Small intestine (tissue), 7 donors: ENCODE measurements at regions not wholly inside any gene's neighbourhood (a gene's known extent, or its start where the extent isn't known, plus 50 kb on each side); places are given as distances from the start of the nearest gene placed in this dataset.
"Not testable (repeated sequence)": the region's sequence is repeated elsewhere in the genome, so short reads cannot be mapped to it uniquely, and the experiment has no call there.

Source experiments
- DNase-seq, 2 donors: peaks; one replicate each; pipeline versions ENCODE4 v3.0.0 to v3.0.0-alpha.2; 2013
- FAIRE-seq: peaks from 2 replicates; lab custom pipeline; 2012; peaks lifted over from hg19 to GRCh38; lab: Jason Lieb, UNC
- H3K27ac ChIP-seq, 3 donors: one replicate each; pipeline ENCODE4 v1.5.1; 2013; ENCODE audit warnings: low read length in 2 of 3, mild to moderate bottlenecking in 2 of 3, control low read depth in 1 of 3, inconsistent platforms in 1 of 3, low read depth in 1 of 3, moderate library complexity in 1 of 3
- H3K27me3 ChIP-seq, 3 donors: one replicate each; pipeline ENCODE4 v1.6.1; 2013; ENCODE audit warnings: low read length in 3 of 3, inconsistent platforms in 1 of 3; ENCODE audit not compliant: control insufficient read depth in 3 of 3, insufficient read depth in 3 of 3
- H3K36me3 ChIP-seq, 3 donors: one replicate each; pipeline ENCODE4 v1.6.1; 2013; ENCODE audit warnings: low read length in 3 of 3, inconsistent platforms in 1 of 3, low read depth in 1 of 3, mild to moderate bottlenecking in 1 of 3, moderate library complexity in 1 of 3; ENCODE audit not compliant: control insufficient read depth in 3 of 3, insufficient read depth in 2 of 3
- H3K4me1 ChIP-seq, 3 donors: one replicate each; pipeline ENCODE4 v1.6.1; 2013; ENCODE audit warnings: low read length in 2 of 3, inconsistent platforms in 1 of 3, low read depth in 1 of 3, mild to moderate bottlenecking in 1 of 3, moderate library complexity in 1 of 3; ENCODE audit not compliant: control insufficient read depth in 3 of 3, insufficient read depth in 2 of 3
- H3K4me3 ChIP-seq, 3 donors: one replicate each; pipeline ENCODE4 v1.5.1; 2013; ENCODE audit warnings: low read length in 3 of 3, control low read depth in 1 of 3, inconsistent platforms in 1 of 3, low read depth in 1 of 3, mild to moderate bottlenecking in 1 of 3, moderate library complexity in 1 of 3
- H3K9me3 ChIP-seq, 2 donors: one replicate each; pipeline ENCODE4 v1.6.1; 2013; ENCODE audit warnings: low read depth in 1 of 2, low read length in 1 of 2; ENCODE audit not compliant: control insufficient read depth in 2 of 2, insufficient read depth in 1 of 2
- WGBS, 3 donors: extraction: QIAGEN DNeasy Blood & Tissue Kit; methylation state at CpG; one replicate each; pipeline ENCODE4 v1.1.7; 2013; 5-methylcytosine and 5-hydroxymethylcytosine counted together
- donor health status: healthy with polysubstance abuse.
- donor health status: control.
- donor health status: control.
- donor health status: Bipolar disorder and iron deficiency.
- donor health status: healthy.

DNA sequence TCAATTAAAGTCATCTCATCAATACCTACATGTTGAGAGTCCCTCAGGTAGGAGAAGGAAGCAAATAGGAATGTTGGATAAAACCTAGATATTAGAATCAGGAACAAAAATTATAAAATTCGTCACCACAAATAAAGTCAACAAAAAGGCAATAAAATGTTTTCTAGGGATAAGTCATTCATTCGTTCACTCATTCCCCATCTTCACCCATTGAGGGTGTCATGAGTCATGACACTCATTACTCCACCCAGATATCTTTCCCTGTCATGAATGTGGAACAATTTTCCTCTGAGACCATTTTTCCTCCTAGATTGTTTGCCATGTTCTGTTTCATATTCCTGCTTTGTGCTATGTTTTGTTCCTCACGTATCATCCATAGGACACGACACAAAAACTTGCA, 50.9 kb upstream of the OLIG3 start:
- FAIRE-seq: no peak
- WGBS, 3 donors: 78 to 85% (median 84%) methylated on average over 4 of the region's 4 CpGs
- no peaks in the 10 kb centered on the region for H3K36me3 ChIP-seq
- H3K9me3 ChIP-seq: no peaks in the 10 kb centered on the region
- H3K4me1 ChIP-seq: no peaks in the 10 kb centered on the region
- H3K27me3 ChIP-seq: no peaks in the 10 kb centered on the region
- H3K27ac ChIP-seq: no peak overlapping the region
- DNase-seq: no peak
- no peak overlapping the region for H3K4me3 ChIP-seq

GRCh38 chr6:137547186-137547585, 53.0 kb upstream of the OLIG3 start:
- FAIRE-seq: no peak
- Histone ChIP-seq H3K9me3 (no peaks in the 10 kb centered on the region), H3K36me3 (no peaks in the 10 kb centered on the region), H3K27ac (no peak overlapping the region), H3K27me3 (peaks cover 0 to 4% (median 0%) of the 10 kb centered on the region in 3 donors), H3K4me1 (no peaks in the 10 kb centered on the region), H3K4me3 (no peak overlapping the region)
- no peak for DNase-seq
- 77 to 86% (median 80%) methylated on average over 1 of the region's 1 CpG for WGBS, 3 donors

DNA sequence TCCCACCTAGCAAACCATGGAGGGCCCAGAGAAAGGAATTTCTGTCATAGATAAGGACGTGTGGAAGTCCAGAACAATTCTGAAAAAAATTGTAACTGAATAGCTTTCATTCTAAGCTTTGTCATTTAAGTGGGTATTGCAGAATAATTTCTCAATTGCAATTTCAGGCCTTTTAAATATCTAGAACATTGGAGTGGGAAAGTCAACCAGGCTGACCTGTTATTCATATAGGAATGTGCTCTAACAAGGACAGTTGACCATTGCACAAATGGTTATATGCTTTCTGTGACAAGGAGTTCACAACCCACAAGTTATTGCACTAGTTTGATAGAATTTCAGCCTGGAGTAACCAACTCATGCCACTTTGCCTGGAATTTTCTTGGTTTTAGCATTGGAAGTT, 53.4 kb upstream of the OLIG3 start:
- Histone ChIP-seq H3K36me3 (no peaks in the 10 kb centered on the region), H3K4me1 (no peaks in the 10 kb centered on the region), H3K27ac (no peak overlapping the region), H3K27me3 (peaks cover 0 to 4% (median 0%) of the 10 kb centered on the region in 3 donors), H3K9me3 (no peaks in the 10 kb centered on the region), H3K4me3 (no peak overlapping the region)
- FAIRE-seq (no peak), DNase-seq (no peak)
- WGBS, 3 donors: 48 to 66% (median 62%) methylated on average over 1 of the region's 1 CpG

DNA sequence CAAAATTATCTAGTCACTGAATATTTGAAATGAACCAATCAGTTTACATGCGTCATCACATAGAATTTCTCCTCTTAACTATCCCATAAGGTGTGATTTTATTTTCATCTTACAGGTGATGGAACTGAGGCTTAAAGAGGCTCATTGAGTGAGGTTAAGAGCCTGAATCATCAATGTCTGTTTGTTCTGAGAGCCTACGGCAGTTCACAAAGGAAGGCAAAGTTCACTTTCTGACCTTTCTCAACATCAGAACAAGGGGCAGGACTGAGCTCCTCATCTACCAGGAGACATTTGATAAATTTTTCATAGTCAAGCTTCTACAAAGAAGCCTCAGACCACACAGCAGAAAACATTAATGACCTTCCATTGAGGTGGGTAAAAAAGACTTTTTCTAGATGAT, 54.9 kb upstream of the OLIG3 start:
- H3K27me3 ChIP-seq: peaks cover 0 to 4% (median 0%) of the 10 kb centered on the region in 3 donors
- H3K4me1 ChIP-seq: no peaks in the 10 kb centered on the region
- WGBS, 3 donors: 51 to 68% (median 60%) methylated on average over 2 of the region's 2 CpGs
- no peaks in the 10 kb centered on the region for H3K36me3 ChIP-seq
- DNase-seq (peak in 1 of 2 donors; percentile 12), FAIRE-seq (no peak)
- H3K27ac ChIP-seq: no peak overlapping the region
- H3K9me3 ChIP-seq: no peaks in the 10 kb centered on the region
- no peak overlapping the region for H3K4me3 ChIP-seq

DNA sequence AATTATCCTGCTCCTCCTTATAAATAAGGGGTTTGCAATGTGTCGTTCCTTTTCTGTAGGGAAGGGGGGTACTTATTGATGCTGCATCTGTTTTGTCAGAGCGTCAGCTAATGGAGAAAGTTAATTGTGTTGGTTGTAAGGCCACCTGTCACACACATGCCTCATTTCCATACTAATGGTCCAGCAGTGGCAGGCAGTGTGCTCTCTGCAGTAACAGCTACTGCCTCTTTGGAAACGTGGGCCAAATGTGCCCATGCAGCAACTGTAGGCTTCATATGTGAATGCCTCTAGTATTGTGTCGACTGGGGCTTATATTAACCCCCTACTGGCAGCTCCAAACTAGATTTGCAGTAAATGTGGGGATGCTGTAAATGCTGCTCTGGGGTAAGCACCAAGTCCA, 56.3 kb upstream of the OLIG3 start:
- Histone ChIP-seq H3K27ac (no peak overlapping the region), H3K4me3 (no peak overlapping the region), H3K9me3 (no peaks in the 10 kb centered on the region), H3K4me1 (no peaks in the 10 kb centered on the region), H3K27me3 (peaks cover 0 to 4% (median 0%) of the 10 kb centered on the region in 3 donors), H3K36me3 (no peaks in the 10 kb centered on the region)
- WGBS, 3 donors: 59 to 72% (median 70%) methylated on average over 4 of the region's 4 CpGs
- FAIRE-seq (no peak), DNase-seq (no peak)

DNA sequence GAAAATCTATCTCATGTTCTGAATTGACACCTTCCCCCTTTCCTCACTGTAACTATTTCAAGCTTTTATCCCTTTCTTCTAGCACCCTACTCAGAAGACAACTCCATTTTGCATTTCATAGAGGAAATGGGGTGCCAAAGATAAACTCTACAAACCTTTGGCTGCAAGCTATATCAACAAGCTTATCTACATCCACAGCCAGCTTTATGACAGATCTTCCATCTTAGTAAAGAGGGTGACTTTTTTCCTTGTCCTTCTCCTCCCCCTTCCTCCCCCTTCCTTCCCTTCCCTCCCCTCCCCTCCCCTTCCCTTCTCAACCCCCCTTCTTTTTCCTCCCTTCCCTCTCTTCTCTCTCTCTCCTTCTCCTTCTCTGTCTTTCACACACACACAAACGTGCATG, 58.0 kb upstream of the OLIG3 start:
- peaks cover 0 to 4% (median 0%) of the 10 kb centered on the region in 3 donors for H3K27me3 ChIP-seq
- H3K27ac ChIP-seq: no peak overlapping the region
- WGBS, 3 donors: 63 to 71% (median 68%) methylated on average over 1 of the region's 1 CpG
- DNase-seq (no peak), FAIRE-seq (no peak)
- H3K4me1 ChIP-seq: no peaks in the 10 kb centered on the region
- H3K9me3 ChIP-seq: no peaks in the 10 kb centered on the region
- H3K4me3 ChIP-seq: no peak overlapping the region
- no peaks in the 10 kb centered on the region for H3K36me3 ChIP-seq

DNA sequence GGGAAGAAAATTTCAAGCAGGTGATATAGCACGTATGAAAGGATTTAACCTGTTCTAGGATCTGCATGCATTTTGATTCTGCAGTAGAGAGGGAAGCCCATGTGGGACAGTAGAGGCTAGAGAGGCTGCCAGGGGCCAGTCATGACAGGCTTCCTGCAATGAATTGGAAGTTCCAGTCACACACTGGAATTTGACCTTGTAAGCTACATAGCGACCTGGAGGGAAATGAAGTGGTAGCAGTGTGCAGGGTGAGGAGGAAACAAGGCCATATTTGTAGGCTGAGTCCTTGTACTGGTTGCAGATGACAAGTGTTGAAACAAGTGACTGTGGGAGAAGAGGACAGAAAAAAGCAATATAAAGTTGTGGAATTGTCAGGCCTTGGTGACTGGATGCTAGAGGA, 58.6 kb upstream of the OLIG3 start:
- DNase-seq (peak in 1 of 2 donors; percentile 25), FAIRE-seq (no peak)
- H3K36me3 ChIP-seq: no peaks in the 10 kb centered on the region
- 46 to 69% (median 52%) methylated on average over 2 of the region's 2 CpGs for WGBS, 3 donors
- H3K27ac ChIP-seq: no peak overlapping the region
- no peaks in the 10 kb centered on the region for H3K9me3 ChIP-seq
- H3K27me3 ChIP-seq: peaks cover 0 to 4% (median 0%) of the 10 kb centered on the region in 3 donors
- no peaks in the 10 kb centered on the region for H3K4me1 ChIP-seq
- no peak overlapping the region for H3K4me3 ChIP-seq

DNA sequence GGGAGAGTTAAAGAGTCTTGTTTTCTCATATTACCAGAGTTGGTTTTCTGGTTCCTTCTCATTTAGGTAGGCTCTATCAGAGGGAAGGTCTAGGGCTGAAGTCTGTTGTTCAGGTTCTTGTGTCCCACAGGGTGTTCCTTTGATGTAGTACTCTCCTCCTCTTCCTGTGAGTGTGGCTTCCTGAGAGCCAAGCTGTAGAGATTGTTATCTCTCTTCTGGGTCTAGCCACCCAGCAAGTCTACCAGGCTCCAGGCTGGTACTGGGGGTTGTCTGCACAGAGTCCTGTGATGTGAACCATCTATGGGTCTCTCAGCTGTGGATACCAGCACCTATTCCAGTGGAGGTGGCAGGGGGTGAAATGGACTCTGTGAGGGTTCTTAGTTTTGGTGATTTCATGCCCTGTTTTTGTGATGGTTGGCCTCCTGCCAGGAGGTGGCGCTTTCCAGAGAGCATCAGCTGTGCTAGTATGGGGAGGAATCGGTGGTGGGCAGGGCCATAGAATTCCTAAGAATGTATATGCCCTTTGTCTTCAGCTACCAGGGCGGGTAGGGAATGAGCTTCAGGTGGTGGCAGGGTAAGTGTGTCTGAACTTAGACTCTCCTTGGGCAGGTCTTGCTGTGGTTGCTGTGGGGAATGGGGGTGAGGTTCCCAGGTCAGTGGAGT, 65.5 kb upstream of the OLIG3 start:
- not testable (repeated sequence) for H3K4me3 ChIP-seq, H3K27ac ChIP-seq, FAIRE-seq, H3K9me3 ChIP-seq, H3K36me3 ChIP-seq, H3K4me1 ChIP-seq, H3K27me3 ChIP-seq, DNase-seq
- WGBS, 3 donors: 71 to 79% (median 73%) methylated on average over 3 of the region's 3 CpGs

GRCh38 chr6:137560184-137560563, 66.0 kb upstream of the OLIG3 start:
- no peaks in the 10 kb centered on the region for H3K4me1 ChIP-seq
- no peak overlapping the region for H3K27ac ChIP-seq
- no peak overlapping the region for H3K4me3 ChIP-seq
- DNase-seq (no peak), FAIRE-seq (no peak)
- peaks cover 0 to 3% of the 10 kb centered on the region in 2 donors for H3K9me3 ChIP-seq
- WGBS, 3 donors: 73 to 91% (median 89%) methylated on average over 1 of the region's 1 CpG
- no peaks in the 10 kb centered on the region for H3K27me3 ChIP-seq
- H3K36me3 ChIP-seq: no peaks in the 10 kb centered on the region
